HepG2 (cell line): ENCODE measurements at regions not wholly inside any gene's neighbourhood (a gene's known extent, or its start where the extent isn't known, plus 50 kb on each side); places are given as distances from the start of the nearest gene placed in this dataset.

Experiments
- ATAC-seq: fragments of 200-7000 bp; cut with Tn5 transposase; 3 replicates; pipeline ENCODE4 v1.9.1; 2020; ENCODE audit warnings: mild to moderate bottlenecking, moderate library complexity
- BruUV-seq: library from RNA; stranded (reverse); fragments of 400-500 nt; replicated peaks from 2 replicates; lab custom pipeline; 2021; lab: Mats Ljungman, UMichigan
- CTCF ChIA-PET: fragments of 300-600 bp; formaldehyde crosslinking; extraction: SDS; loops from one replicate; lab custom pipeline; 2021; ENCODE audit warnings: low total read pairs, inconsistent platforms, low intra/inter-chr PET ratio; lab: Yijun Ruan, JAX
- POLR2A ChIA-PET: fragments of 350-600 bp; sonication (Branson Sonifier 250); formaldehyde crosslinking; loops from one replicate; lab custom pipeline; 2020; ENCODE audit warnings: antibody characterized with exemption, inconsistent platforms; lab: Yijun Ruan, JAX
- DNase-seq: peaks from one replicate; pipeline ENCODE4 v3.0.0-alpha.2; 2015; ENCODE audit warnings: low spot score
- FAIRE-seq: peaks from 3 replicates; lab custom pipeline; 2011; peaks lifted over from hg19 to GRCh38; lab: Jason Lieb, UNC
- H2AFZ ChIP-seq: one replicate; pipeline ENCODE4 v1.6.1; 2011; ENCODE audit warnings: low read length, inconsistent platforms
- H3K27ac ChIP-seq: fragments of 300-600 bp; 3 replicates; pipeline ENCODE4 v1.8.0; 2011; ENCODE audit warnings: mixed run types, mild to moderate bottlenecking, mixed read lengths, low read length, inconsistent platforms; ENCODE audit not compliant: insufficient read depth; ENCODE audit errors: extremely low read length
- H3K27me3 ChIP-seq, 2 experiments: fragments of 200-600 bp in 1 of 2; 2 replicates in 1 of 2; 3 replicates in 1 of 2; pipeline versions ENCODE4 v1.6.0 to v1.8.0; 2011; ENCODE audit warnings: low read length in 2 of 2, mild to moderate bottlenecking in 2 of 2, moderate library complexity in 2 of 2, inconsistent platforms in 1 of 2; ENCODE audit not compliant: insufficient read depth in 2 of 2, control insufficient read depth in 1 of 2
- H3K36me3 ChIP-seq, 2 experiments: fragments of 200-600 bp in 1 of 2; replicated peaks in 1 of 2; 2 replicates in 1 of 2; 3 replicates in 1 of 2; pipeline versions ENCODE4 v1.5.1 to v1.8.0; 2011; ENCODE audit warnings: low read length in 2 of 2, inconsistent platforms in 1 of 2; ENCODE audit not compliant: insufficient read depth in 2 of 2, control insufficient read depth in 1 of 2
- H3K4me1 ChIP-seq: 2 replicates; pipeline ENCODE4 v1.5.1; 2012; ENCODE audit warnings: low read length, inconsistent platforms; ENCODE audit not compliant: insufficient read depth
- H3K4me2 ChIP-seq: 2 replicates; pipeline ENCODE4 v1.6.0; 2011; ENCODE audit warnings: low read depth, low read length, inconsistent platforms
- H3K4me3 ChIP-seq, 3 experiments: fragments of 200-600 bp in 1 of 3; sonication (generic), shearing (Covaris generic) in 1 of 3; replicated peaks in 1 of 3; 2 replicates each; pipeline ENCODE4 v1.5.1; 2011 to 2016; ENCODE audit warnings: low read length in 3 of 3, inconsistent platforms in 2 of 3, low read depth in 2 of 3, mild to moderate bottlenecking in 2 of 3, control low read depth in 1 of 3, mixed read lengths in 1 of 3; ENCODE audit not compliant: insufficient read depth in 1 of 3
- H3K79me2 ChIP-seq: one replicate; pipeline ENCODE4 v1.6.1; 2011; ENCODE audit warnings: low read length, inconsistent platforms; ENCODE audit not compliant: insufficient read depth
- H3K9ac ChIP-seq: 2 replicates; pipeline ENCODE4 v1.6.0; 2011; ENCODE audit warnings: mild to moderate bottlenecking, low read depth, low read length, inconsistent platforms; ENCODE audit not compliant: insufficient read depth
- H3K9me3 ChIP-seq: 2 replicates; pipeline ENCODE4 v1.5.1; 2012; ENCODE audit warnings: mild to moderate bottlenecking, low read length
- H4K20me1 ChIP-seq: 2 replicates; pipeline ENCODE4 v1.6.0; 2011; ENCODE audit warnings: inconsistent platforms, mild to moderate bottlenecking, low read length, moderate library complexity; ENCODE audit not compliant: insufficient read depth
- HCFC1 ChIP-seq: fragments of 150-350 bp; IDR thresholded peaks from 2 replicates; pipeline ENCODE4 v1.6.1; 2014; ENCODE audit warnings: low read depth, low read length
- MAFF ChIP-seq: IDR thresholded peaks from 2 replicates; pipeline ENCODE4 v1.6.1; 2011; ENCODE audit warnings: low read depth, low read length, improper control_type of control experiment
- MAFK ChIP-seq, 2 experiments: IDR thresholded peaks in 1 of 2; conservative IDR thresholded peaks in 1 of 2; 2 replicates each; pipeline ENCODE4 v1.6.1; 2011; ENCODE audit warnings: improper control_type of control experiment in 2 of 2, low read length in 2 of 2
- RNF2 ChIP-seq: fragments of 450-650 bp; conservative IDR thresholded peaks from 2 replicates; pipeline ENCODE4 v1.6.1; 2016; ENCODE audit warnings: low read depth
- ZBTB21 ChIP-seq: sonication (generic); formaldehyde crosslinking; IDR thresholded peaks from 2 replicates; pipeline ENCODE4 v1.4.0; 2020; ENCODE audit warnings: missing genetic modification reagents
- WGBS: methylation state at CpG from one replicate; pipeline ENCODE4 v1.1.6; 2017; ENCODE audit warnings: low lambda C conversion rate; 5-methylcytosine and 5-hydroxymethylcytosine counted together
- in situ Hi-C: cut with HindIII; loops from 2 replicates; pipeline ENCODE4 v1.10.0; 2017; ENCODE audit warnings: low pct_unique_long_range_greater_than_20kb; ENCODE audit not compliant: extremely low pct_ligation_motif_present
- intact Hi-C: fragments of 100-400 bp; cut with micrococcal nuclease; formaldehyde crosslinking; loops from one replicate; pipeline ENCODE4 v1.10.0; 2022; ENCODE audit not compliant: unreplicated experiment
- TF ChIP-seq, protein P1 (sequence below): sonication (generic); formaldehyde crosslinking; conservative IDR thresholded peaks from 2 replicates; pipeline ENCODE4 v1.8.0; 2022; ENCODE audit warnings: low read depth, missing genetic modification reagents

DNA sequence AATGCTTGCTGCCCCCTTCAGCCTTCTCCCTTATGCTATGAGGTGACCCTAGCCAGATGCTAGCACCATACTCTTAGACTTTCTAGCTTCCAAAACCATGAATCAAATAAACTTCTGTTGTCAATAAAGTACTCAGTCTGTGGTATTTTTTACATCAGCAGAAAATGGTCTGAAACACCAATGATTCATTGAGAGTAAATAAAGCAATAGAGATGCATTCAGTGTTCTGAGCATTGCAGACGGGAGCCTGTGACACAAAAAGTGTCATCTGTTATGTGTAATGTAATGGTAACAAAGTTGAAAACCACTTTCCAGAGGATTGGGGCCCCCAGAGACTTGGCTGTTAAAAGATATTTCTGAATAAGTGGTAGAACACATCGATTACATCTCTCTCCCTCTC, 758.0 kb upstream of the NRXN1 start (continued):
- TF ChIP-seq, protein P1, sequence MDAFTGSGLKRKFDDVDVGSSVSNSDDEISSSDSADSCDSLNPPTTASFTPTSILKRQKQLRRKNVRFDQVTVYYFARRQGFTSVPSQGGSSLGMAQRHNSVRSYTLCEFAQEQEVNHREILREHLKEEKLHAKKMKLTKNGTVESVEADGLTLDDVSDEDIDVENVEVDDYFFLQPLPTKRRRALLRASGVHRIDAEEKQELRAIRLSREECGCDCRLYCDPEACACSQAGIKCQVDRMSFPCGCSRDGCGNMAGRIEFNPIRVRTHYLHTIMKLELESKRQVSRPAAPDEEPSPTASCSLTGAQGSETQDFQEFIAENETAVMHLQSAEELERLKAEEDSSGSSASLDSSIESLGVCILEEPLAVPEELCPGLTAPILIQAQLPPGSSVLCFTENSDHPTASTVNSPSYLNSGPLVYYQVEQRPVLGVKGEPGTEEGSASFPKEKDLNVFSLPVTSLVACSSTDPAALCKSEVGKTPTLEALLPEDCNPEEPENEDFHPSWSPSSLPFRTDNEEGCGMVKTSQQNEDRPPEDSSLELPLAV (CRISPR knock-in tag): no peak
- TF ChIP-seq HCFC1: no peak
- TF ChIP-seq, all 625 proteins: peak for 0

DNA sequence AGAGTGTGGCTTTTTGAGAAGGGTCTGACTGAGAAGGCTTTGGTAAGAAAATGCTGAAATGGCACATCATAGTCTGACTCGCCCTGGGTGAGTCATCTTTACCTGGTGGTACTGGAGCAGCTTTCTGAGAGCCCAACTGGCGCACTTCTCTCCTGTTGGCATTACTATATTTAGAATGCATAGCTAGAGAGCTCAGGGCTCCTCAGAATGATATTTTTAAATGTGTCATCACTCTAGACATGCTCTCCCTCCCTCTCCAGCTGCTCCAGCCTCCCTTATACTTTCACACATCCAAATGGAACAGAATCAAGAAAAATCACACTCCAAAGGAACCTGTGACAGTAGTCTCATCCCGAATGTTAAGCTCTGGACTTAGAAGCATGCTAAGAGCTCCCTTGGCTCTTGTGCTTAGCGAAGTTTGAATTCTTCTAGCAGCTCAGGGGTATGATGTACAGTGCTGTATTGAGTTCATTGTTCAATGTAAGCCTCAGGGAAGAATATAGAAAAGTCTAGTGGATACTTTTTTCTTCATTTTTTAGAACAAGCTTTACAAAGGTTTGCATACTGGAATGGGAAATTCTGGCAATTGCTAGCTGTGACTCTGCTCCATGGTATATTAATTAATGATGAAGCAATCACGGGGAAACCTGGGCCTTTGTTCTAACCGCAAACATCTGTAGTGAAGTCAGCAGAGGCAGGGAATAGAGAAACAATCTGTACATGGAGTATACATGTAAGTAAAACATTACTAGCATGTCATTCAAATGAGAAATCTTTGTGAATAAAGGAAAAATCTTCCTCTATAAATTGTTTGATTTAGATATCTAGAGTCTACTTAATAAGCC, 751.2 kb upstream of the NRXN1 start:
- DNase-seq (no peak), ATAC-seq (no peak), FAIRE-seq (no peak)
- Histone ChIP-seq H2AFZ (no peak overlapping the region), H3K4me2 (no peak overlapping the region), H3K4me3 (no peak overlapping the region), H3K27ac (no peak overlapping the region), H4K20me1 (no peaks in the 10 kb centered on the region), H3K9me3 (peaks cover 44% of the 10 kb centered on the region), H3K9ac (no peak overlapping the region), H3K27me3 (no peaks in the 10 kb centered on the region), H3K79me2 (peaks cover 2% of the 10 kb centered on the region), H3K4me1 (peaks cover 7% of the 10 kb centered on the region; the same call in 1 of the 2 replicates), H3K36me3 (no peaks in the 10 kb centered on the region)
- ChIA-PET POLR2A (no interaction called here), CTCF (no interaction called here)
- 7% methylated on average over 6 of the region's 6 CpGs for WGBS
- intact Hi-C loops: no loop called here
- BruUV-seq: no TSS peak
- TF ChIP-seq ZBTB21 (CRISPR knock-in tag): no peak
- no peak for TF ChIP-seq RNF2
- TF ChIP-seq MAFF: peak; percentile 80
- peak; percentile 80 to 86 for TF ChIP-seq MAFK (conservative IDR thresholded peaks at IDR 0.05 in 1 of 2, IDR thresholded peaks at IDR 0.05 in 1 of 2; ENCODE audit: low read length in 2 of 2)
- in situ Hi-C loops: no loop called here
